Vagina (tissue), 2 donors: ENCODE measurements at regions not wholly inside any gene's neighbourhood (a gene's known extent, or its start where the extent isn't known, plus 50 kb on each side); places are given as distances from the start of the nearest gene placed in this dataset.

Experiments
- CTCF ChIP-seq, 3 experiments: fragments of 450-650 bp in 2 of 3; fragments of 200-600 bp in 1 of 3; sonication (generic) in 1 of 3; IDR thresholded peaks; one replicate each; pipeline ENCODE4 v1.5.1; 2017 to 2019; ENCODE audit warnings: antibody characterized with exemption in 3 of 3, mild to moderate bottlenecking in 2 of 3, moderate library complexity in 2 of 3
- POLR2A ChIP-seq, 2 donors: fragments of 450-650 bp; IDR thresholded peaks; one replicate each; pipeline ENCODE4 v1.6.1; 2017; ENCODE audit warnings: antibody characterized with exemption in 2 of 2, mild to moderate bottlenecking in 2 of 2, moderate library complexity in 2 of 2
- POLR2AphosphoS5 ChIP-seq, 2 donors: sonication (generic); formaldehyde crosslinking; IDR thresholded peaks; one replicate each; pipeline ENCODE4 v1.9.0; 2017; ENCODE audit warnings: antibody characterized with exemption in 2 of 2, mild to moderate bottlenecking in 2 of 2, low read depth in 1 of 2; ENCODE audit not compliant: insufficient read depth in 1 of 2

- no peak for TF ChIP-seq CTCF (IDR thresholded peaks at IDR 0.05)
- no peak for TF ChIP-seq POLR2A (IDR thresholded peaks at IDR 0.05)
- no peak for TF ChIP-seq POLR2AphosphoS5 (IDR thresholded peaks at IDR 0.05; ENCODE audit: insufficient read depth in 1 of 2, low read depth in 1 of 2)
Measured at GRCh38 chr22:47442821-47443220, 680.4 kb downstream of the TBC1D22A start.
